ENCODE measurements at regions not wholly inside any gene's neighbourhood (a gene's known extent, or its start where the extent isn't known, plus 50 kb on each side); places are given as distances from the start of the nearest gene placed in this dataset.

- Histone ChIP-seq H3K4me1 (ENCODE audit: low read depth) (peaks cover 11% of the 10 kb centered on the region), H3K9me3 (ENCODE audit: low read depth) (no peaks in the 10 kb centered on the region), H3K4me3 (no peak overlapping the region), H3K36me3 (no peaks in the 10 kb centered on the region), H3K27me3 (no peaks in the 10 kb centered on the region), H3K27ac (no peak overlapping the region)
- DNase-seq (ENCODE audit: low read depth in 1 of 2, low spot score in 1 of 2), result no peak
- no peak for TF ChIP-seq CTCF (IDR thresholded peaks at IDR 0.05; ENCODE audit: low read depth, low read length)
Measured at GRCh38 chrX:39018541-39018940, 217.3 kb downstream of the MID1IP1 start.

GRCh38 chrX:39019056-39019455, 217.8 kb downstream of the MID1IP1 start:
- Histone ChIP-seq H3K9me3 (ENCODE audit: low read depth) (no peaks in the 10 kb centered on the region), H3K36me3 (no peaks in the 10 kb centered on the region), H3K27ac (no peak overlapping the region), H3K4me1 (ENCODE audit: low read depth) (peaks cover 11% of the 10 kb centered on the region), H3K4me3 (no peak overlapping the region), H3K27me3 (no peaks in the 10 kb centered on the region)
- DNase-seq (ENCODE audit: low read depth in 1 of 2, low spot score in 1 of 2), result no peak
- TF ChIP-seq CTCF (IDR thresholded peaks at IDR 0.05; ENCODE audit: low read depth, low read length), result no peak

- Histone ChIP-seq H3K4me1 (ENCODE audit: low read depth) (peaks cover 11% of the 10 kb centered on the region), H3K4me3 (no peak overlapping the region), H3K27ac (no peak overlapping the region), H3K9me3 (ENCODE audit: low read depth) (no peaks in the 10 kb centered on the region), H3K36me3 (no peaks in the 10 kb centered on the region), H3K27me3 (no peaks in the 10 kb centered on the region)
- no peak for TF ChIP-seq CTCF (IDR thresholded peaks at IDR 0.05; ENCODE audit: low read depth, low read length)
- DNase-seq (ENCODE audit: low read depth in 1 of 2, low spot score in 1 of 2), result no peak
Measured at GRCh38 chrX:39020051-39020669, 218.9 kb downstream of the MID1IP1 start.

GRCh38 chrX:39022106-39022505, 220.8 kb downstream of the MID1IP1 start:
- no peak overlapping the region for H3K27ac ChIP-seq
- no peak overlapping the region for H3K4me3 ChIP-seq
- no peaks in the 10 kb centered on the region for H3K9me3 ChIP-seq (ENCODE audit: low read depth)
- H3K4me1 ChIP-seq (ENCODE audit: low read depth), result peaks cover 11% of the 10 kb centered on the region
- no peak for TF ChIP-seq CTCF (IDR thresholded peaks at IDR 0.05; ENCODE audit: low read depth, low read length)
- no peak for DNase-seq (ENCODE audit: low read depth in 1 of 2, low spot score in 1 of 2)
- H3K27me3 ChIP-seq, result no peaks in the 10 kb centered on the region
- H3K36me3 ChIP-seq, result no peaks in the 10 kb centered on the region

GRCh38 chrX:39029221-39029620, 228.0 kb downstream of the MID1IP1 start:
- Histone ChIP-seq H3K4me1 (ENCODE audit: low read depth) (no peaks in the 10 kb centered on the region), H3K9me3 (ENCODE audit: low read depth) (no peaks in the 10 kb centered on the region), H3K27me3 (no peaks in the 10 kb centered on the region), H3K4me3 (no peak overlapping the region), H3K27ac (no peak overlapping the region), H3K36me3 (no peaks in the 10 kb centered on the region)
- no peak for DNase-seq (ENCODE audit: low read depth in 1 of 2, low spot score in 1 of 2)
- no peak for TF ChIP-seq CTCF (IDR thresholded peaks at IDR 0.05; ENCODE audit: low read depth, low read length)
